ENCODE measurements at regions not wholly inside any gene's neighbourhood (a gene's known extent, or its start where the extent isn't known, plus 50 kb on each side); places are given as distances from the start of the nearest gene placed in this dataset.

DNA sequence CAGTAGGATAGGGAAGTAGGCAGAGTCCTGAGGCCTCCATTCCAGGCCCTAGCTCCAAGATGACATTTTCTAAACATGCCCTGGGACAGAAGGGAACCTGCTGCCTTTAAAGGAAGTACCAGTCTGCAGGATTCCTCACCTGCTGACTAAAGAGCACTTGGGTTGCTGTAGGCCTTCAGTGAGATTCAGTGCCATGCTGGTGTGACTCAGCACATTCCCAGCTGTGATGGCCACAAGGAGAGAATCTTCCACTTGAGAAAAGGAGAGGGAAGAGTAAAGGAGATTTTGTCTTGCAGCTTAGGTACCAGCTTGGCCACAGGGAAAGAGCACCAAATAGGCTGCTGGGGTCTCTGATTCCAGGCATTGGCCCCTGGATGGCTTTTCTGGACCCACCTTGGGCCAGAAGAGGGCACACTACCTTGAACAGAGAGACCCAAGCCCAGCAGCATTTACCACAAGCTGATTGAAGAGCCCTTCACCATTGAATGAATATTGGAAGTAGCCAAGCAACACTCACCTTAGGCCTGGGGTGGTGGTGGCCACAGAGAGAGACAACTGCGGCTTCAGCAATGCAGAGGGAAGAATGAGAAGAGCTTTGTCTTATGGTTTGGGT, 498.3 kb downstream of the KCNH5 start:
- no peak for DNase-seq (ENCODE audit: low spot score)

DNA sequence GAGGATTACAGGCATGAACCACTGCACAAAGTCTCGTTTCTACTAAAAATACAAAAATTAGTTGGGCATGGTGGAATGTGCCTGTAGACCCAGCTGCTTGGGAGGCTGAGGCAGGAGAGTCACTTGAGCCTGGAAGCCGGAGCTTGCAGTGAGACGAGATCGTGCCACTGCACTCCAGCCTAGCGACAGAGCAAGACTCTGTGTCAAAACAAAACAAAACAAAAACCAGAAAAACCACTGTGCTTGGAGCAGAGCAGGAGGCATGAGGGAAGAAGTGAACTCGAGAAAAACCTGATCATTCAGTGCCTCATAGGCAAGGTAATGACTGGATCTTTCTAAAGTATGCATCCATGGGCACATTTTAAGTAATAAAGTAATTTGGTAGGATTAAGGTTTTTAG, 487.8 kb downstream of the KCNH5 start:
- no peak for DNase-seq (ENCODE audit: low spot score)

DNA sequence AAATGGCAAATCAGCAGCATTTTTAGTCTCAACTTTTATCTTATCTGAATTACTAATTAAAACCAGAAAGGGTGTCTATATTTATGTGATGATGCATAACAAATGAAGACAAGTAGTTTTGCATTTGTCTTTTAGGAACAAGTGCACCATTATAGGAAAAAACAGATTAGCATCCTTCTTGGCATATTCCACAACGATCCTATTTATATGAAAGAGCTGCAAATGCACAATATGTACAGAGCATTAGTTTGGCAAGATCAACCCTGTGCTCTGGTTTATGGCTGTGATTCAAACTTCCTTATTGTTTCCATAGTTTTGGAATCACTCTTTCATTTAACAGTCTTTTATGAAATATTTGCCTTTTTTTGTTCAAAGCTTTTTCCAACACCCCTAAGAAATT, 486.8 kb downstream of the KCNH5 start:
- no peak for DNase-seq (ENCODE audit: low spot score)

DNA sequence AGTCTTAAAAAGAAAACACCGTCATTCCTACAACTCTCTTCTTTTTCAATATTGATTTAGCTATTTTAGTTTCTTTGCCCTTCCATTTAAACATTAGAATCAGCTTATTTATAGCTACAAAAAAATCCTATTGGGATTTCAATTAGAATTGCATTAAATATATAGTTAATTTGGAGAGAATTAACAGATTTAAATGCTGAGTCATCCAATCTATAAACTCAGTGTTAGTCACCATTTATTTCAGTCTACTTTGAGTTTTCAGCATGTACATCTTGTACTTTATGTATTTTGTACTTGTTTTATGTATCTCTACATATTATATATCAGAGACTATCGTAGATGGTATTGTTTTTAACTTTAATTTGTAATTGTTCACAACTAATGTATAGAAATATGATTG, 460.0 kb downstream of the KCNH5 start:
- DNase-seq (ENCODE audit: low spot score) = no peak

DNA sequence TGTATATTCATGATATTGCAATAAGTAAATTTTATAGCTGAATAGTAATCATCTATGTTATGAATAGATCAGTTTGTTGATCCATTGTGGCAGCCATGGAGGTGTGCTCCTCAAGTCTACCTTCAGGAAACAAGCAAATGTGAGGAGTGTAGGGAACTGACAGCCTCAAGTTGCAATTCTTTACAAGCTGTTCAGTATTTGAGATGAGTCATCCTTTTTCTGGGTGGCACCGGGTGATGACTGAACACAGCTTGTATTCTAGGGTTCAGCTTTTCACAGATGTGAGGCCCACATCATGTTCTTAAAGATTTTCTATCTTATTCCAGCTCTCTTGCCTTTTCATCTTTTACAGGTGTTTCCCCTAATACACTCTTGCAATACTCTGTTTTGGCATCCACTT, 452.4 kb downstream of the KCNH5 start:
- DNase-seq (ENCODE audit: low spot score) = no peak

DNA sequence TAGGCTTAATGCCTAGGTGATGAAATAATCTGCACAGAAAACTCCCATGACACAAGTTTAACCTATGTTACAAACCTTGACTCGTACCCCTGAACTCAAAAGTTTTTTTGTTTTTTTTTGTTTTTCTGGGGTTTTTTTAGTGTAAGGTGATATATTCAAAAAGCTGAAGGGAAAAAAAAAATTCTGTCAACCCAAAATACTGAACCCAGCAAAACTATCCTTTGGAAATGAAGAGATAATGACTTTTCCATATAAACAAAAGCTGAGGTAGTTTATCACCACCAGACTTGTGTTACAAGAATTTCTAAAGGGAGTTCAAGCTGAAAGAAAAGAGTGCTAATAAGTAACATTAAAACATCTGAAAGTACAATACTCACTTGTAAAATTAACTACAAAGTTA, 448.1 kb downstream of the KCNH5 start:
- DNase-seq (ENCODE audit: low spot score) = no peak

DNA sequence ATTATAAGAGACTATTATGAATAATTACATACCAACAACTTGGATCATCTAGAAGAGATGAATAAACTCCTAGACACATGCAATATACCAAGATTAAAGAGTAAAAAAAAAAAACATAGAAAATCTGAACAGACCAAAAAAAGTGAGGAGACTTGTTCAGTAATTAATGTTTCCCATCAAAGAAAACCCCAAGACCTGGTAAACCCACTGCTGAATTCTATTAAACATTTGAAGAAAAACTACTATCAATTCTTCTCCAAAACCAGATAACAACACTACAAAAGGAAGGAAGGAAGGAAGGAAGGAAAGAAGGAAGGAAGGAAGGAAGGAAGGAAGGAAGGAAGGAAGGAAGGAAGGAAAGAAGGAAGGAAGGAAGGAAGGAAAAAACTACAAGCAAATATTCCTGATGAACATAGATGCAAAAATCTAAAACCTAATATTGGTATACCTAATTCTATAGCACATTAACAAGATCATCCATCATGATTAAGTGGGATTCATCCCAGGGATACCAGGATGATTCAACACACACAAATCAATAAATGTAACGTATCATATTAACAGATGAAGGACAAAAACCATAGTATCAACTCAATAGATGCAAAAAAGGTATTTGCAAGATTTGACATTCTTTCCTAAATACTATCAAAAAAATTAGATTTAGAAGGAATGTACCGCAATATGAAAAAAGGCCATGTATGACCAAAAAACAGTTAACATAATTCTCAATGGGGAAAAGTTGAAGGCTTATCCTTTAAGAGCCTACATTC, 445.5 kb downstream of the KCNH5 start:
- DNase-seq (ENCODE audit: low spot score) = no peak

DNA sequence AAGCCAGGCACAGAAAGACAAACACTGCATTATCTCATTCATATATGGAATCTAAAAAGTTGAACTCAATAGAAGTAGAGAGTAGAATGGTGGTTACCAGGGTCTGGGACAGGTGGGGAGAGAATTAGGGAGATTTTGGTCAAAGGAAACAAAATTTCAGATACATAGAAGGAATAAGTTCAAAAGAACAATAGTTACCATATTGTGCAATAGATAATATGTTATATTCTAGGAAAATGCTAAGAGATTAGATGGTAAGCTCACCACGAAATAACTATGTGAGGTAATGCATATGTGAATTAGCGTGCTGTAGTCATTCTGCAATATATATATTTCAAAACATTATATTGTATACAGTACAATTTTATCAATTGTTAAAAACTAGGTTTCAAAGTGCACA, 442.5 kb downstream of the KCNH5 start:
- no peak for DNase-seq (ENCODE audit: low spot score)

DNA sequence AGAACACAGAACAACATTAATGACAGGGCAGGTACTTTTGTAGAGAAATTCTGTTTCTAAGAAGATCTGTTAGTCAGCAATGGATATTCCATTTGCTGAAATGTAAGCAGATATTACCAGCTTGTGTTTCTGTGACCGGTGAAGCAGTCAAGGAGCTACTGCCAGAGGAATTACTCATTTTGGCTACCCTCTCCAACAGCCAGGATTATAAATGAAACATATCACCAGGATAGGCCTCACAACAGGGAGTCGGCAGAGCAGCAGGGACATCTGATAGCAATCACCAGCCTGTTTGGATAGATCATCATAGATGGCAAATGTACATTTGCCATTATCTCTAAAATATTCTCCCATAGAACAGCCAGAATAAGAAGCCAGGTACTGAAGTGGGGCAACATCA, 440.7 kb downstream of the KCNH5 start:
- DNase-seq (ENCODE audit: low spot score) = no peak

DNA sequence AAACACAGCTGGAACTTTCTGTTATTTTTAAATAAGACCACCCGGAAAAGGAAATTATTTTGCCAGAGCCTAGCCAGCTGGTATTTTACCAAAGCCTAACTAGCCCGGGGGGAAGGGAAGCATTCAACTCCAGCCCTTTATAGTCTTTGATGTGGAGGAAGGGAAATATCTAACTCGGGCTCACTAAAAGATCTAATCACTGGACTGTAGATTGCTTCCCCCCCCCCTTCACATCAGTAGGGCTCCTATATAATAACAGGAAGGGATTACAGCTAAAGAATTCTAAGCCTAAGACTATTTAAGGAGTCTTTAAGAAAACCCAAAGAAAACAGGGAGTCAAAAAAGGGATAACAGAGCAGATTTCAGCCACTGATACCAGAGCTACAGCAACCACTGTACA, 431.1 kb downstream of the KCNH5 start:
- DNase-seq (ENCODE audit: low spot score) = no peak

DNA sequence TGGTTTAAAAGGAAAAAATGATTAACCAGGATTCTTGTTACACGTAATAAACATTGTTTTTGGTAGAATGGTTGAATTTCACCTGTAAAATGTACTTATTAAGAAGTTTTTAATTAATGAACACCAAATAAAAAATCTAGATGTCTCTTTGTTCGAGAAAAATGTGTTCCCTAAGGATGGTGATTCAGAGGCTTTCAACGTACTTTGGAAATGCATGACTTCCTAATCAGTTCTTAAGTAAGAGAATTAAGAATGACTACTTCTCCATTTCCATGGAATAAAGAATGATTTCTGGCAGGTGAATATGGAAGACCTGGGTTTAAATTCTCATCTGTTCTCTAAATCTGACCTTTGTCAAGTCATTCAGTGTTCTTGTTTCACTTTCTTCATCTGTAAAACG, 428.6 kb downstream of the KCNH5 start:
- DNase-seq (ENCODE audit: low spot score) = no peak

DNA sequence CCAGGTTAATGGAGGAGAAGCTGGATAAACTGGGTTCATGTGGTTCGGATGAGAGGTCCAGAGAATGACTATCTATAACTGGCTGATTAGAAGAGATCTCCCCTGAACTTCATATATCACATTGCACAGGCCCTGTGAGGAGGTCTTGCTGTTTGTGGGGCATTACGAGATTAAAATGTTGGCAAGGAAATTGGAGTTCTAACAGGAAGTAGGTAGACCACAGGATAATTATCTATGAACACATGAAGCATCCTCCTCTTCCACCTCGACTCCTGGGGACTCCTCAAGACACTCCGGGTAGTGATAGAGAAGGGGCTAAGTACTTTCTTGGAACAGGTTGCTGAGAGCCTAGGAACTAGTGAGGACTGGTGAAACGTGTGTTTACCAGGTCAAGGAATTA, 418.8 kb downstream of the KCNH5 start:
- no peak for DNase-seq (ENCODE audit: low spot score)

DNA sequence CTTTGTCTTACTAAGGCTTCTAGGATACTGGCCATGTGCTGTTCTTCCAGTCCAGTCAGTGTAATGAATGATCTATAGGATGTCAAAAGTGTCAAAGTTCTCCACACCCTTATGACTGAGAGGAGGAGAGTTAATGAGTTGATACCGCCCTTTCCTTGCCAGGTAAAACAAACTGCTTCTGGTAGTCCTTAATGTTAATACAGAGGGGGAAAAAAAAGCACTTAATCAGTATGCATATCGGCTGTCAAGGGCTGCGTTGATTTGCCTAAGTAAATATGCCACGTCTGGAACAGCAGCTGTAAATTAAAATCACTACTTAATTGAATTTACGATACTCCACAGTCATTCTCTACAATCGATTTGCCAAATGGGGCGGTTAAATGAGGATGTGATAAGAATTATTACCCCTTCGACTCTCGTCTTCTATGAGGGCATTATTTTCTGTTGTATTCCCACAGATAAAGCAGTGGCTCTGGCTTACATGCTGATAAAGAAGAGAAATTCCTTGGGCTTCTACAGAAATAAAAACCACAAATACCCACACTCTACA, 416.0 kb downstream of the KCNH5 start:
- no peak for DNase-seq (ENCODE audit: low spot score)

DNA sequence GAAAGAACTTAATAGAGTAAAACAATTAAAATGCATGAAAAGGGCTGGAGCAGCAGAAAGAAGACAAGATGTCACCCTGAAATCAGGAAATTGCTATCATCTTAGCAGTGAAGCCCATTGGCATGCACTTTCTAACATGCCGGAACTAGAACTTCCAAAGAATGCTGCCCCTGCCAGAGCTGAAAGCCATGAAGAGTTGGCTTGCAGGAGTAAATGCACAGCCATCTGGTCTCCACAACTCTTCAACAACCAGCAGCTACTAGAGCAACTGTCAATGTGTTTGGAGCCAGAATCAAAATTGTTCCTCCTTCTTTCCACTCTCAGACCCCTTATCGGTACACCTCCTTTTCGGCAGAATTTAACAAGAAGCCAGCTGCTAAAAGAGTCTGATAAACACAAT, 414.1 kb downstream of the KCNH5 start:
- DNase-seq (ENCODE audit: low spot score) = no peak

DNA sequence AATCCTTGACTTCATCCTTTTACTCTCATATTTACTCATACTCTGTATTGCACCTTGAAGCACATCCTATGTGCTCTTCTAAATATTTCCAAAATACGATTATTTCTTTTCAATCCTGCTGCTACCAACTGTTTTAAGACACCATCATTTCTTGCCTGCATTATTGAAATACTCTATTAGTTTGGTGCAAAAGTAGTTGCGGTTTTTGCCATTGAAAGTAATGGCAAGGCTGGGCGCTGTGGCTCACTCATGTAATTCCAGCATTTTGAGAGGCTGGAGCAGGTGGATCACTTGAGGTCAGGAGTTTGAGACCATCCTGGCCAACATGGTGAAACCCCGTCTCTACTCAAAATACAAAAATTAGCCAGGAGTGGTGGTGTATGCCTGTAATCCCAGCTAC, 412.5 kb downstream of the KCNH5 start:
- no peak for DNase-seq (ENCODE audit: low spot score)

DNA sequence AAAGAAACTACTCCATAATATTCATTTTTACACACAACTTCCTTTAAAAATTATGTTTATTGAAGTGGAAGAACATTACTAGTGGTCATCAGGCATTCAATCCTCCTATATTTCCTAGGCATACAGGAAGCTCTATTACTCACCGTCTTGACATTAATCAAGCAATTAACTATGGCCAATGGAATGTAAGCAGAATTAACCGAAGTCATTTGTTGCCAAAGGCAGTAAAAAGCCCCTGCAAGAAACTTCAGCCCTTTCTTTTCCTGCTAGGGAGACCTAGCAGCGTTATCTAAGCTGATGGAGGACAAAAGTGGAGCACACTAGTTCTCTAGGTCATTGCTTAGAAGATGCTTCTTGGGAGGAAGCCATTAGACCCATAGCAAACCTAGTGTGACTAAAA, 399.6 kb downstream of the KCNH5 start:
- no peak for DNase-seq (ENCODE audit: low spot score)

Measured in CD4-positive, alpha-beta T cell treated with Interleukin-2 at 100 ng/mL for 4 hours (primary cell).